Neural cell (in vitro differentiated cells): ENCODE measurements at regions not wholly inside any gene's neighbourhood (a gene's known extent, or its start where the extent isn't known, plus 50 kb on each side); places are given as distances from the start of the nearest gene placed in this dataset.

Experiments used
- EP300 ChIP-seq: fragments of 450-650 bp; conservative IDR thresholded peaks from 2 replicates; pipeline ENCODE4 v1.6.1; 2014; ENCODE audit warnings: antibody characterized with exemption, mild to moderate bottlenecking, moderate library complexity; ENCODE audit not compliant: poor library complexity, severe bottlenecking
- POLR2AphosphoS5 ChIP-seq: IDR thresholded peaks from 2 replicates; pipeline ENCODE4 v1.6.1; 2012
- REST ChIP-seq: IDR thresholded peaks from 2 replicates; pipeline ENCODE4 v1.6.1; 2012; ENCODE audit warnings: borderline replicate concordance

- no peak for TF ChIP-seq POLR2AphosphoS5
- no peak for TF ChIP-seq EP300
- TF ChIP-seq REST = no peak
Measured at GRCh38 chr2:176560296-176560695, 291.1 kb downstream of the MTX2 start.
